DND-41 (cell line): ENCODE measurements at regions not wholly inside any gene's neighbourhood (a gene's known extent, or its start where the extent isn't known, plus 50 kb on each side); places are given as distances from the start of the nearest gene placed in this dataset.

ENCODE experiments used
- ATAC-seq: fragments of 200-7000 bp; cut with Tn5 transposase; 3 replicates; pipeline ENCODE4 v1.9.1; 2021; ENCODE audit warnings: low read depth; ENCODE audit not compliant: insufficient read depth
- DNase-seq: peaks from one replicate; pipeline ENCODE4 v3.0.0-alpha.2; 2020
- H2AFZ ChIP-seq: 2 replicates; pipeline ENCODE4 v1.6.0; 2012; ENCODE audit warnings: low read depth, low read length
- H3K27ac ChIP-seq: 2 replicates; pipeline ENCODE4 v1.5.1; 2012; ENCODE audit warnings: low read length, inconsistent platforms
- H3K27me3 ChIP-seq: fragments of 200-600 bp; sonication (generic); 2 replicates; pipeline ENCODE4 v1.6.0; 2012; ENCODE audit warnings: low read length, mild to moderate bottlenecking, inconsistent platforms; ENCODE audit not compliant: insufficient read depth, poor library complexity
- H3K36me3 ChIP-seq: 2 replicates; pipeline ENCODE4 v1.5.1; 2012; ENCODE audit warnings: low read length, inconsistent platforms; ENCODE audit not compliant: insufficient read depth
- H3K4me1 ChIP-seq: 2 replicates; pipeline ENCODE4 v1.5.1; 2012; ENCODE audit warnings: mild to moderate bottlenecking, low read length; ENCODE audit not compliant: insufficient read depth
- H3K4me2 ChIP-seq: 2 replicates; pipeline ENCODE4 v1.6.0; 2012; ENCODE audit warnings: mild to moderate bottlenecking, moderate library complexity, low read length, inconsistent platforms; ENCODE audit not compliant: insufficient read depth
- H3K4me3 ChIP-seq, 2 experiments: fragments of 200-600 bp in 1 of 2; shearing (Covaris generic) in 1 of 2; 2 replicates each; pipeline ENCODE4 v1.5.1; 2012 to 2016; ENCODE audit warnings: inconsistent platforms in 2 of 2, low read length in 2 of 2, mild to moderate bottlenecking in 2 of 2, low read depth in 1 of 2, moderate library complexity in 1 of 2
- H3K79me2 ChIP-seq: 2 replicates; pipeline ENCODE4 v1.6.0; 2012; ENCODE audit warnings: low read length, inconsistent platforms; ENCODE audit not compliant: insufficient read depth
- H3K9ac ChIP-seq: 2 replicates; pipeline ENCODE4 v1.6.0; 2012; ENCODE audit warnings: low read depth, mild to moderate bottlenecking, inconsistent platforms, low read length, moderate library complexity
- H3K9me3 ChIP-seq: 2 replicates; pipeline ENCODE4 v1.5.1; 2012; ENCODE audit warnings: low read length, moderate library complexity, mild to moderate bottlenecking, inconsistent platforms; ENCODE audit not compliant: insufficient read depth, severe bottlenecking
- H4K20me1 ChIP-seq: 2 replicates; pipeline ENCODE4 v1.6.0; 2012; ENCODE audit warnings: low read length; ENCODE audit not compliant: insufficient read depth
- EZH2 ChIP-seq: IDR thresholded peaks from 3 replicates; pipeline ENCODE4 v1.6.1; 2012; ENCODE audit warnings: borderline replicate concordance, low read depth, mild to moderate bottlenecking, moderate library complexity, low read length, inconsistent platforms; ENCODE audit not compliant: severe bottlenecking
- TF ChIP-seq, protein P1 (sequence below): IDR thresholded peaks from 2 replicates; pipeline ENCODE4 v1.5.1; 2012; ENCODE audit warnings: borderline replicate concordance, low read length, moderate library complexity, mild to moderate bottlenecking; ENCODE audit not compliant: poor library complexity, severe bottlenecking; ENCODE audit errors: extremely low read depth

DNA sequence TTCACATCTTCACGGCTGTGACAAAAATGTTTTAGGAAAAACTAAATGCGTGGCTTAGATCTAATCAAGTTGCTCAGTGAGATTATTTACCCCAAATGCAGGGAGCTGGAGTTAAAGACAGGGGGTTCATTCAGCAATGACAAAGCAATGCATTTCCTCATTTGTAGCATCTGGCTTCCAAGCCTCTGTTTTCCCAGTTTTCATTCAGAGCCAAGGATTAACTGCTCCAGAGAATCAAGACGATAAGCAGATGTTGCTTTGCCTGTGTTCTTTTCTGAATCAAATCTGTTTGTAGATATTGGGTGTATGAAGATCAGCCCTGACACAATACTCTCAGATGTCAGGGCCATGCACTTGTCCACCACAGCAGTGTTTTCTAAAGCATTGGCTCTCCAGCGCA lies 147.4 kb upstream of the SIX2 start:
- Histone ChIP-seq H2AFZ (no peak overlapping the region), H3K4me1 (no peaks in the 10 kb centered on the region), H3K36me3 (no peaks in the 10 kb centered on the region), H3K9ac (no peak overlapping the region), H3K27me3 (no peaks in the 10 kb centered on the region), H3K4me2 (no peak overlapping the region), H3K4me3 (no peak overlapping the region), H3K79me2 (no peaks in the 10 kb centered on the region), H3K9me3 (no peaks in the 10 kb centered on the region), H4K20me1 (no peaks in the 10 kb centered on the region), H3K27ac (no peak overlapping the region)
- no peak for ATAC-seq
- TF ChIP-seq, protein P1, sequence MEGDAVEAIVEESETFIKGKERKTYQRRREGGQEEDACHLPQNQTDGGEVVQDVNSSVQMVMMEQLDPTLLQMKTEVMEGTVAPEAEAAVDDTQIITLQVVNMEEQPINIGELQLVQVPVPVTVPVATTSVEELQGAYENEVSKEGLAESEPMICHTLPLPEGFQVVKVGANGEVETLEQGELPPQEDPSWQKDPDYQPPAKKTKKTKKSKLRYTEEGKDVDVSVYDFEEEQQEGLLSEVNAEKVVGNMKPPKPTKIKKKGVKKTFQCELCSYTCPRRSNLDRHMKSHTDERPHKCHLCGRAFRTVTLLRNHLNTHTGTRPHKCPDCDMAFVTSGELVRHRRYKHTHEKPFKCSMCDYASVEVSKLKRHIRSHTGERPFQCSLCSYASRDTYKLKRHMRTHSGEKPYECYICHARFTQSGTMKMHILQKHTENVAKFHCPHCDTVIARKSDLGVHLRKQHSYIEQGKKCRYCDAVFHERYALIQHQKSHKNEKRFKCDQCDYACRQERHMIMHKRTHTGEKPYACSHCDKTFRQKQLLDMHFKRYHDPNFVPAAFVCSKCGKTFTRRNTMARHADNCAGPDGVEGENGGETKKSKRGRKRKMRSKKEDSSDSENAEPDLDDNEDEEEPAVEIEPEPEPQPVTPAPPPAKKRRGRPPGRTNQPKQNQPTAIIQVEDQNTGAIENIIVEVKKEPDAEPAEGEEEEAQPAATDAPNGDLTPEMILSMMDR: no peak
- TF ChIP-seq EZH2: no peak
- DNase-seq: no peak

DNA sequence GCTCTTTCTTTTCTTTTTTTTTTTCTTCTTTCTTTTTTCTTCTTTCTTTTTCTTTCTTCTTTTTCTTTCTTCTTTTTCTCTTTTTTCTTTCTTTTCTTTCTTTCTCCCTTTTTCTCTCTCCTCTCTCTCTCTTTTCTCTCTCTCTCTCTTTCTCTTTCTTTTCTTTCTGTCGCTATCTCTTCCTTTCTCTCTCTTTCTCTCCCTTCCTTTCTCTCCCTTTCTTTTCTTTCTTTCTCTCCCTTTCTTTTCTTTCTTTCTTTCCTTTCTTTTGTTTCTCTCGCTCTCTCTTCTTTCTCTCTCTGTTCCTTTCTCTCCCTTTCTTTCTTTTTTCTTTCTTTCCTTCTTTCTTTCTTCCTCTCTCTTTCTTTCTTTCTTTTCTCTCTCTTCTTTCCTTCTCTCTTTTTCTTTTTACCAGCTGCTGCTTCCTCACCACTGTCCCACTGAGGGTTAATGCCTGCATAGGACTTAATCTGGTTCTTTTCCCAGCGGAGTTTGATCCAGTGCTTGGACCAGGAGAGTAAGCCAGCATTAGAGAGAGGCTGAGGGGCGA lies 145.4 kb upstream of the SIX2 start:
- peaks cover 6% of the 10 kb centered on the region for H3K9me3 ChIP-seq
- DNase-seq: no peak
- H3K4me1 ChIP-seq: no peaks in the 10 kb centered on the region
- ATAC-seq: no peak
- H3K4me2 ChIP-seq: no peak overlapping the region
- H4K20me1 ChIP-seq: no peaks in the 10 kb centered on the region
- no peak overlapping the region for H3K9ac ChIP-seq
- no peak for TF ChIP-seq EZH2
- TF ChIP-seq, protein P1: no peak
- H3K27me3 ChIP-seq: no peaks in the 10 kb centered on the region
- H3K36me3 ChIP-seq: no peaks in the 10 kb centered on the region
- H2AFZ ChIP-seq: no peak overlapping the region
- H3K27ac ChIP-seq: no peak overlapping the region
- no peak overlapping the region for H3K4me3 ChIP-seq
- no peaks in the 10 kb centered on the region for H3K79me2 ChIP-seq

DNA sequence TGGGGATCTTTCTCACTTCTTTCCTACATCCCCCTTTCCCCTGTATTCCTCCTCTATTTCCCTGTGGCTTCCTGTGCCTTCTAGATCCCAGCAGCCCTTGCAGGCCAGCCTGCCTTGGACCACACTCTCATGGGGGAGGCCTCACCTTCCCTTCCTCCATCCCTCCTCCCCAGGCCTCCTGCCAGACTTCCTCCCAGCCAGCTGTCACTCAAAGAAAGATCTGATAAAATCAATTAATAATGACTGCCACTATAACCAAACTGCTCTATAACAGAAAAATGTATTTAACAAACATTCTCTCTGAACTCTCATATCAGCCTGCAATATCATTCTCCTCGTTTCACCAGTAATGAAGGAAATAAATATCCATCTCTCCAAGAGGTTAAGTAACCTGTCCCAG lies 144.9 kb upstream of the SIX2 start:
- no peaks in the 10 kb centered on the region for H4K20me1 ChIP-seq
- H3K4me1 ChIP-seq: no peaks in the 10 kb centered on the region
- H3K9me3 ChIP-seq: peaks cover 6% of the 10 kb centered on the region
- no peaks in the 10 kb centered on the region for H3K36me3 ChIP-seq
- H3K4me3 ChIP-seq: no peak overlapping the region
- H3K27me3 ChIP-seq: no peaks in the 10 kb centered on the region
- DNase-seq (no peak), ATAC-seq (no peak)
- no peak overlapping the region for H2AFZ ChIP-seq
- no peak overlapping the region for H3K9ac ChIP-seq
- TF ChIP-seq, protein P1: no peak
- no peak overlapping the region for H3K27ac ChIP-seq
- H3K79me2 ChIP-seq: no peaks in the 10 kb centered on the region
- no peak overlapping the region for H3K4me2 ChIP-seq

DNA sequence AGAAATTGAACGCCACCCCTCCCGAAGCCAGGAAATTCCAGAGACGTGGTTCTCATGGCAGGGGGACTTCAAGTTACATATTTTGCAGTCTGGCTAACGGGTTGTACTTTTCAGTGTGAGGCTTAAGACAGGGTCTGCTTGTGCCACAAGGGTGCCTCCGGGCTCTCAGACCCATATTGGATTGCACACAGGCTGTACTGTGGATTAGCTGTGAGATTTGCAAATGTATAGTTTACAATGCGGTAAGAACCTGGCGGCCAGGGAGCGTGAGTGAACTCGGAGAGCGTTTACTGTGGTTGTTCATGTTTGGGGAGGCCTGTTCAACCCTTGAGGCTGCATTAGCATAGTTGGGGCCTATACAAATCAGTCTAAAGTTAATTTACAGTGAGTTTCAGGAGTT lies 143.9 kb upstream of the SIX2 start:
- H3K36me3 ChIP-seq: no peaks in the 10 kb centered on the region
- H3K9me3 ChIP-seq: peaks cover 6% of the 10 kb centered on the region
- TF ChIP-seq, protein P1: no peak
- no peak for TF ChIP-seq EZH2
- H3K4me3 ChIP-seq: no peak overlapping the region
- ATAC-seq: no peak
- no peak for DNase-seq
- H3K27me3 ChIP-seq: no peaks in the 10 kb centered on the region
- H3K27ac ChIP-seq: no peak overlapping the region
- no peaks in the 10 kb centered on the region for H4K20me1 ChIP-seq
- H3K79me2 ChIP-seq: no peaks in the 10 kb centered on the region
- H2AFZ ChIP-seq: no peak overlapping the region
- no peak overlapping the region for H3K9ac ChIP-seq
- no peaks in the 10 kb centered on the region for H3K4me1 ChIP-seq
- H3K4me2 ChIP-seq: no peak overlapping the region
